ENCODE measurements at regions not wholly inside any gene's neighbourhood (a gene's known extent, or its start where the extent isn't known, plus 50 kb on each side); places are given as distances from the start of the nearest gene placed in this dataset.
"Not testable (repeated sequence)": the region's sequence is repeated elsewhere in the genome, so short reads cannot be mapped to it uniquely, and the experiment has no call there.

- no peak for DNase-seq
These were observed 195.1 kb upstream of the SLC38A2 start for GRCh38 chr12:46567667-46568066.

- no peak for DNase-seq
These were observed 190.2 kb upstream of the SLC38A2 start for GRCh38 chr12:46562625-46563225.

- DNase-seq = not testable (repeated sequence)
These were observed 189.4 kb upstream of the SLC38A2 start for GRCh38 chr12:46561769-46562624.

GRCh38 chr12:46560874-46561273, 188.3 kb upstream of the SLC38A2 start:
- no peak for DNase-seq

- no peak for DNase-seq
These were observed 187.5 kb upstream of the SLC38A2 start for GRCh38 chr12:46560089-46560488.

- DNase-seq = no peak
These were observed 186.7 kb upstream of the SLC38A2 start for GRCh38 chr12:46559311-46559710.

GRCh38 chr12:46558677-46559076, 186.1 kb upstream of the SLC38A2 start:
- no peak for DNase-seq

GRCh38 chr12:46557539-46558373, 185.2 kb upstream of the SLC38A2 start:
- DNase-seq = no peak

GRCh38 chr12:46556819-46557524, 184.4 kb upstream of the SLC38A2 start:
- no peak for DNase-seq

- no peak for DNase-seq
These were observed 183.6 kb upstream of the SLC38A2 start for GRCh38 chr12:46556105-46556559.

GRCh38 chr12:46555406-46555852, 182.9 kb upstream of the SLC38A2 start:
- DNase-seq = no peak

GRCh38 chr12:46554460-46554859, 181.9 kb upstream of the SLC38A2 start:
- DNase-seq = no peak

- DNase-seq = no peak
These were observed 181.3 kb upstream of the SLC38A2 start for GRCh38 chr12:46553911-46554310.

- no peak for DNase-seq
These were observed 180.7 kb upstream of the SLC38A2 start for GRCh38 chr12:46553266-46553665.

GRCh38 chr12:46550266-46550879, 177.8 kb upstream of the SLC38A2 start:
- no peak for DNase-seq

- no peak for DNase-seq
These were observed 177.1 kb upstream of the SLC38A2 start for GRCh38 chr12:46549527-46550265.

GRCh38 chr12:46548605-46549071, 176.1 kb upstream of the SLC38A2 start:
- no peak for DNase-seq

- DNase-seq = no peak
These were observed 175.1 kb upstream of the SLC38A2 start for GRCh38 chr12:46547421-46548354.

- DNase-seq = no peak
These were observed 174.2 kb upstream of the SLC38A2 start for GRCh38 chr12:46546634-46547273.

GRCh38 chr12:46543378-46543795, 170.8 kb upstream of the SLC38A2 start:
- DNase-seq = not testable (repeated sequence)

Data from NCI-H446 treated with DMSO at 0.1 percent for 48 hours (cell line).